ENCODE measurements at regions not wholly inside any gene's neighbourhood (a gene's known extent, or its start where the extent isn't known, plus 50 kb on each side); places are given as distances from the start of the nearest gene placed in this dataset.

- no peak for TF ChIP-seq ZNF512 (CRISPR knock-in tag; IDR thresholded peaks at IDR 0.05; ENCODE audit: borderline replicate concordance)
- TF ChIP-seq ELF4 (CRISPR knock-in tag; IDR thresholded peaks at IDR 0.05; ENCODE audit: low read depth) = no peak
- TF ChIP-seq ZNF396 (CRISPR knock-in tag; IDR thresholded peaks at IDR 0.05; ENCODE audit: borderline replicate concordance) = no peak
- TF ChIP-seq ATF2 (CRISPR knock-in tag; IDR thresholded peaks at IDR 0.05; ENCODE audit: borderline replicate concordance, low read depth) = no peak
- no peak for TF ChIP-seq ZNF423 (CRISPR knock-in tag; IDR thresholded peaks at IDR 0.05)
Observed at GRCh38 chr20:62542862-62543261, 67.1 kb upstream of the GATA5 start (continued).

- Mint-ChIP-seq H3K27me3 (ENCODE audit: low read depth) (no peaks in the 10 kb centered on the region), H3K4me3 (no peak overlapping the region), H3K36me3 (no peaks in the 10 kb centered on the region), H3K27ac (no peak overlapping the region), H3K4me1 (no peaks in the 10 kb centered on the region), H3K9me3 (no peaks in the 10 kb centered on the region; the same call in 1 of the 2 replicates)
- DNase-seq (ENCODE audit: low spot score) (no peak), ATAC-seq (no peak)
- ChIA-PET CTCF (interaction anchor here (0.6 kb wide), 2 partner anchors 27 to 1644 kb away, joined by 3 read pairs; no protein-coding TSS in a partner anchor), POLR2A (interaction anchor here (0.6 to 1.0 kb wide), 2 partner anchors 10 to 18 kb away, joined by 3 to 4 read pairs; no protein-coding TSS in a partner anchor)
- TF ChIP-seq FOXP1 (CRISPR knock-in tag; IDR thresholded peaks at IDR 0.05; ENCODE audit: borderline replicate concordance) (no peak), PRDM15 (CRISPR knock-in tag; IDR thresholded peaks at IDR 0.05) (no peak), ZNF317 (CRISPR knock-in tag; IDR thresholded peaks at IDR 0.05; ENCODE audit: borderline replicate concordance, low read depth) (no peak), TEAD4 (CRISPR knock-in tag; IDR thresholded peaks at IDR 0.05) (no peak), PREB (CRISPR knock-in tag; IDR thresholded peaks at IDR 0.05; ENCODE audit: borderline replicate concordance) (no peak)
Observed at GRCh38 chr20:62543470-62544302, 67.9 kb upstream of the GATA5 start.

GRCh38 chr20:62544505-62545055, 68.8 kb upstream of the GATA5 start:
- H3K27me3 Mint-ChIP-seq (ENCODE audit: low read depth) = no peaks in the 10 kb centered on the region
- ChIA-PET POLR2A (interaction anchor here (1.0 kb wide), 2 partner anchors 9 to 57 kb away, joined by 3 read pairs; no protein-coding TSS in a partner anchor), CTCF (interaction anchor here (0.6 kb wide), 1 partner anchor 32 kb away, joined by 3 read pairs; no protein-coding TSS in a partner anchor)
- H3K9me3 Mint-ChIP-seq = no peaks in the 10 kb centered on the region; the same call in 1 of the 2 replicates
- DNase-seq (ENCODE audit: low spot score) = no peak
- H3K27ac Mint-ChIP-seq = no peak overlapping the region
- no peaks in the 10 kb centered on the region for H3K4me1 Mint-ChIP-seq
- H3K4me3 Mint-ChIP-seq = no peak overlapping the region
- H3K36me3 Mint-ChIP-seq = no peaks in the 10 kb centered on the region
- no peak for ATAC-seq
- no peak for TF ChIP-seq ZNF512 (CRISPR knock-in tag; IDR thresholded peaks at IDR 0.05; ENCODE audit: borderline replicate concordance)
- TF ChIP-seq ZNF423 (CRISPR knock-in tag; IDR thresholded peaks at IDR 0.05) = no peak
- no peak for TF ChIP-seq FOXP4 (CRISPR knock-in tag; IDR thresholded peaks at IDR 0.05)
- no peak for TF ChIP-seq MXD4 (CRISPR knock-in tag; IDR thresholded peaks at IDR 0.05; ENCODE audit: borderline replicate concordance)
- TF ChIP-seq STAT6 (CRISPR knock-in tag; conservative IDR thresholded peaks at IDR 0.05; ENCODE audit: low read depth) = no peak
- TF ChIP-seq ATF3 (CRISPR knock-in tag; conservative IDR thresholded peaks at IDR 0.05) = no peak
